B cell (primary cell): ENCODE measurements at regions not wholly inside any gene's neighbourhood (a gene's known extent, or its start where the extent isn't known, plus 50 kb on each side); places are given as distances from the start of the nearest gene placed in this dataset.

ENCODE experiments used
- ATAC-seq: fragments of 200-7000 bp; cut with Tn5 transposase; one replicate; pipeline ENCODE4 v1.10.0; 2021; ENCODE audit warnings: low read depth, mild to moderate bottlenecking, moderate number of reproducible peaks, moderate library complexity
- CTCF ChIA-PET: fragments of 350-600 bp; sonication (Branson Sonifier 250); formaldehyde crosslinking; loops from one replicate; lab custom pipeline; 2021; ENCODE audit warnings: antibody characterized with exemption, inconsistent platforms; lab: Charles Lee
- POLR2A ChIA-PET: fragments of 350-600 bp; sonication (Branson Sonifier 250); formaldehyde crosslinking; loops from one replicate; lab custom pipeline; 2021; ENCODE audit warnings: antibody characterized with exemption; lab: Charles Lee
- DNase-seq: peaks from one replicate; pipeline ENCODE4 v3.0.0; 2013
- H2AFZ ChIP-seq: 2 replicates; pipeline ENCODE4 v1.6.1; 2012; ENCODE audit warnings: mild to moderate bottlenecking, low read depth, low read length; ENCODE audit not compliant: insufficient read depth, poor library complexity, severe bottlenecking
- H3K27ac ChIP-seq, 2 donors: 1 replicate in 1 of 2; 2 replicates in 1 of 2; pipeline ENCODE4 v1.5.1; 2012 to 2013; ENCODE audit warnings: low read length in 2 of 2, mild to moderate bottlenecking in 2 of 2, moderate library complexity in 1 of 2
- H3K27me3 ChIP-seq, 4 experiments: fragments of 200-600 bp in 1 of 4; sonication (generic) in 1 of 4; replicated peaks in 1 of 4; 1 replicate in 2 of 4; 2 replicates in 2 of 4; pipeline versions ENCODE4 v1.6.1 to v1.7.0; 2013 to 2016; ENCODE audit warnings: low read length in 3 of 4, mild to moderate bottlenecking in 2 of 4, mixed read lengths in 1 of 4, moderate library complexity in 1 of 4; ENCODE audit not compliant: insufficient read depth in 4 of 4, control insufficient read depth in 3 of 4; ENCODE audit errors: control extremely low read depth in 1 of 4
- H3K36me3 ChIP-seq, 2 experiments: replicated peaks in 1 of 2; 1 replicate in 1 of 2; 2 replicates in 1 of 2; pipeline versions ENCODE4 v1.6.1 to v1.7.1; 2013; ENCODE audit warnings: low read length in 1 of 2; ENCODE audit not compliant: insufficient read depth in 2 of 2, control insufficient read depth in 1 of 2; ENCODE audit errors: control extremely low read depth in 1 of 2, extremely low read depth in 1 of 2
- H3K4me1 ChIP-seq, 2 donors: fragments of 200-600 bp in 1 of 2; sonication (generic) in 1 of 2; 1 replicate in 1 of 2; 2 replicates in 1 of 2; pipeline versions ENCODE4 v1.5.1 to v1.6.1; 2013 to 2017; ENCODE audit warnings: low read length in 2 of 2; ENCODE audit not compliant: control insufficient read depth in 2 of 2, insufficient read depth in 2 of 2
- H3K4me2 ChIP-seq: replicated peaks from 2 replicates; pipeline ENCODE3; 2012; ENCODE audit warnings: mild to moderate bottlenecking, low read depth, low read length; ENCODE audit not compliant: poor library complexity, severe bottlenecking
- H3K4me3 ChIP-seq, 5 experiments: fragments of 200-600 bp in 1 of 5; sonication (generic) in 1 of 5; 1 replicate in 3 of 5; 2 replicates in 2 of 5; pipeline versions ENCODE4 v1.5.1 to v1.7.0; 2011 to 2016; ENCODE audit warnings: low read length in 4 of 5, mild to moderate bottlenecking in 4 of 5, low read depth in 2 of 5, control low read depth in 1 of 5, moderate library complexity in 1 of 5; ENCODE audit not compliant: insufficient read depth in 1 of 5; ENCODE audit errors: control extremely low read depth in 1 of 5, extremely low read depth in 1 of 5
- H3K79me2 ChIP-seq: fragments of 200-600 bp; sonication (generic); one replicate; pipeline ENCODE4 v1.6.0; 2016; ENCODE audit warnings: low read length; ENCODE audit not compliant: control insufficient read depth, insufficient read depth
- H3K9ac ChIP-seq: fragments of 200-600 bp; sonication (generic); 2 replicates; pipeline ENCODE4 v1.6.1; 2017; ENCODE audit warnings: mild to moderate bottlenecking, low read length, moderate library complexity
- H3K9me3 ChIP-seq, 3 donors: one replicate each; pipeline versions ENCODE4 v1.6.1 to v1.7.1; 2013; ENCODE audit warnings: low read length in 2 of 3; ENCODE audit not compliant: control insufficient read depth in 2 of 3, insufficient read depth in 1 of 3; ENCODE audit errors: control extremely low read depth in 1 of 3
- H4K20me1 ChIP-seq: 2 replicates; pipeline ENCODE4 v1.6.0; 2012; ENCODE audit warnings: mild to moderate bottlenecking, low read length; ENCODE audit not compliant: insufficient read depth, control insufficient read depth, poor library complexity, severe bottlenecking
- H3K27ac Mint-ChIP-seq: one replicate; pipeline ENCODE4 v1.8.0; 2021; ENCODE audit warnings: mixed read lengths
- H3K27me3 Mint-ChIP-seq: one replicate; pipeline ENCODE4 v1.8.0; 2021; ENCODE audit warnings: mixed read lengths
- H3K4me1 Mint-ChIP-seq: one replicate; pipeline ENCODE4 v1.8.0; 2021; ENCODE audit warnings: mixed read lengths
- H3K4me3 Mint-ChIP-seq: one replicate; pipeline ENCODE4 v1.8.0; 2021; ENCODE audit warnings: mixed read lengths
- H3K9me3 Mint-ChIP-seq: one replicate; pipeline ENCODE4 v1.8.0; 2022; ENCODE audit warnings: mixed read lengths; ENCODE audit not compliant: insufficient read depth
- EZH2 ChIP-seq: IDR thresholded peaks from 2 replicates; pipeline ENCODE4 v1.6.1; 2012; ENCODE audit warnings: borderline replicate concordance, low read depth, mild to moderate bottlenecking, moderate library complexity, low read length; ENCODE audit not compliant: insufficient read depth, poor library complexity, severe bottlenecking
- WGBS: methylation state at CpG from one replicate; pipeline ENCODE4 v1.1.5; 2013; ENCODE audit warnings: missing lambda C conversion rate; ENCODE audit not compliant: insufficient coverage; 5-methylcytosine and 5-hydroxymethylcytosine counted together
- intact Hi-C: fragments of 100-400 bp; cut with micrococcal nuclease; formaldehyde crosslinking; loops from one replicate; pipeline ENCODE4 v1.10.0; 2022
- TF ChIP-seq, protein P1 (sequence below): fragments of 200-600 bp; IDR thresholded peaks from one replicate; pipeline ENCODE4 v1.8.0; 2022; ENCODE audit warnings: antibody characterized with exemption, mild to moderate bottlenecking

DNA sequence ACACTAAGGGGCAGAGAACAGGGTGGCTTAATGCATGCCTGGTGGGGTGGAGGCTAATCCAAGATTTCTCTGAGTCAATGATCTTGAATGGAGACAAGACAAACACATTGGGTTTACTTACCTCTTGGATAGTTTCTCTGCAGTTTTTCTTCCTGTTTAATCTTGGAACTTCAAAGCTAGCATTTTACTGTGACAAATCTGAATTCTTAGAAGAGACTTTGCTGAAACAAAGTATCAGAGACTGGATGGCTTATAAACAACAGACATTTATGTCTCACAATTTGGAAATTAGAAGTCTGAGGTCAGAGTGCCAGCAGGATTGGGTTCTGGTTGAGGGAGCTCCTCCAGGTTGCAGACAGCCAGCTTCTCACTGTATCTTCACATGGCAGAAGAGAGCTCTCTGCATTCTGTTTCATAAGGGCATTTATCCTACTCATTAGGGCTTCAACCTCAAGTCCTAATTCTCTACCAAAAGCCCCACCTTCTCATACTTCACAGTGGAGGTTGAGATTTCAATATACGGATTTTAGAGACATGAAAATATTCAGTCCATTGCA lies 921.8 kb downstream of the VRK1 start:
- ChIA-PET POLR2A (no interaction called here), CTCF (no interaction called here)
- ATAC-seq (no peak), DNase-seq (no peak)
- no peak overlapping the region for H3K9ac ChIP-seq
- no peaks in the 10 kb centered on the region for H4K20me1 ChIP-seq
- Mint-ChIP-seq H3K9me3 (peaks cover 3% of the 10 kb centered on the region), H3K27me3 (peaks cover 3% of the 10 kb centered on the region), H3K4me1 (no peaks in the 10 kb centered on the region), H3K27ac (no peak overlapping the region), H3K4me3 (no peak overlapping the region)
- intact Hi-C loops, result no loop called here
- no peak overlapping the region for H3K27ac ChIP-seq
- no peaks in the 10 kb centered on the region for H3K36me3 ChIP-seq
- TF ChIP-seq EZH2, result no peak
- TF ChIP-seq, protein P1, sequence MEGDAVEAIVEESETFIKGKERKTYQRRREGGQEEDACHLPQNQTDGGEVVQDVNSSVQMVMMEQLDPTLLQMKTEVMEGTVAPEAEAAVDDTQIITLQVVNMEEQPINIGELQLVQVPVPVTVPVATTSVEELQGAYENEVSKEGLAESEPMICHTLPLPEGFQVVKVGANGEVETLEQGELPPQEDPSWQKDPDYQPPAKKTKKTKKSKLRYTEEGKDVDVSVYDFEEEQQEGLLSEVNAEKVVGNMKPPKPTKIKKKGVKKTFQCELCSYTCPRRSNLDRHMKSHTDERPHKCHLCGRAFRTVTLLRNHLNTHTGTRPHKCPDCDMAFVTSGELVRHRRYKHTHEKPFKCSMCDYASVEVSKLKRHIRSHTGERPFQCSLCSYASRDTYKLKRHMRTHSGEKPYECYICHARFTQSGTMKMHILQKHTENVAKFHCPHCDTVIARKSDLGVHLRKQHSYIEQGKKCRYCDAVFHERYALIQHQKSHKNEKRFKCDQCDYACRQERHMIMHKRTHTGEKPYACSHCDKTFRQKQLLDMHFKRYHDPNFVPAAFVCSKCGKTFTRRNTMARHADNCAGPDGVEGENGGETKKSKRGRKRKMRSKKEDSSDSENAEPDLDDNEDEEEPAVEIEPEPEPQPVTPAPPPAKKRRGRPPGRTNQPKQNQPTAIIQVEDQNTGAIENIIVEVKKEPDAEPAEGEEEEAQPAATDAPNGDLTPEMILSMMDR, result no peak
- H3K27me3 ChIP-seq, result no peaks in the 10 kb centered on the region
- peaks cover 0 to 7% (median 7%) of the 10 kb centered on the region in 3 donors for H3K9me3 ChIP-seq
- H3K4me3 ChIP-seq, result no peak overlapping the region
- no peaks in the 10 kb centered on the region for H3K79me2 ChIP-seq
- H3K4me1 ChIP-seq, result no peaks in the 10 kb centered on the region
- H2AFZ ChIP-seq, result no peak overlapping the region
- WGBS, result 67% methylated on average over 1 of the region's 1 CpG
- no peak overlapping the region for H3K4me2 ChIP-seq

DNA sequence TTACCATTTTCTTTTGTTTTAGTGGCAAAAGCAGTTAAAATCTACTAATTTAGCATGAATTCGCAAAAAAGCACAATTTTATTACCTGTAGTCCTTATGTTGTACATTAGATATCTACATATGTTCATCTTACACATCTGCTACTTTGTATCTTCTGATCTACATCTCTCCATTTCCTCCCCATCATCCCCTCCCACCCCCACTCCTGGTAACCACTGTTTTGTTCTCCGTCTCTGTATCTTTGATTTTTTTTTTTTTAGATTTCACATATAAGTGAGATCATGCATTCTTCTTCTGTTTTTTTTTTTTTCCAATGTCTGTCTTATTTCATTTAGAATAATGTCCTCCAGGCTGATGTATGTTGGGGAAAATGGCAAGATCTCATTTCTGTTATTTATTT lies 922.7 kb downstream of the VRK1 start:
- ChIA-PET POLR2A (no interaction called here), CTCF (no interaction called here)
- H3K4me1 ChIP-seq, result no peaks in the 10 kb centered on the region

More for the DNA sequence above, 922.7 kb downstream of the VRK1 start:
- H3K9me3 ChIP-seq, result peaks cover 0 to 10% (median 7%) of the 10 kb centered on the region in 3 donors
- WGBS, result no CpG with 5 or more reads among the region's 2 CpGs
- no peaks in the 10 kb centered on the region for H3K27me3 ChIP-seq
- Mint-ChIP-seq H3K4me3 (no peak overlapping the region), H3K27ac (no peak overlapping the region), H3K9me3 (peaks cover 7% of the 10 kb centered on the region), H3K4me1 (no peaks in the 10 kb centered on the region), H3K27me3 (peaks cover 8% of the 10 kb centered on the region)
- H3K9ac ChIP-seq, result no peak overlapping the region
- H3K36me3 ChIP-seq, result no peaks in the 10 kb centered on the region
- no peak overlapping the region for H2AFZ ChIP-seq
- H3K4me3 ChIP-seq, result no peak overlapping the region
- ATAC-seq (no peak), DNase-seq (no peak)
- H4K20me1 ChIP-seq, result no peaks in the 10 kb centered on the region
- no peaks in the 10 kb centered on the region for H3K79me2 ChIP-seq
- intact Hi-C loops, result no loop called here
- TF ChIP-seq, protein P1, result no peak
- no peak for TF ChIP-seq EZH2
- no peak overlapping the region for H3K4me2 ChIP-seq
- H3K27ac ChIP-seq, result no peak overlapping the region
